C4-2B (cell line): ENCODE measurements at regions not wholly inside any gene's neighbourhood (a gene's known extent, or its start where the extent isn't known, plus 50 kb on each side); places are given as distances from the start of the nearest gene placed in this dataset.

Experiments used
- CTCF ChIP-seq: fragments of 450-650 bp; conservative IDR thresholded peaks from 2 replicates; pipeline ENCODE4 v1.5.1; 2017; ENCODE audit warnings: mild to moderate bottlenecking
- ZFX ChIP-seq: fragments of 450-650 bp; IDR thresholded peaks from 2 replicates; pipeline ENCODE4 v1.6.1; 2017

GRCh38 chr12:67391034-67391433 lies 121.9 kb downstream of the CAND1 start:
- TF ChIP-seq CTCF (no peak), ZFX (no peak)
